Breast epithelium (tissue), 3 donors: ENCODE measurements at regions not wholly inside any gene's neighbourhood (a gene's known extent, or its start where the extent isn't known, plus 50 kb on each side); places are given as distances from the start of the nearest gene placed in this dataset.

ENCODE experiments used
- CTCF ChIP-seq, 3 donors: fragments of 450-650 bp; IDR thresholded peaks; one replicate each; pipeline ENCODE4 v1.5.1; 2016 to 2017; ENCODE audit warnings: antibody characterized with exemption in 3 of 3, mild to moderate bottlenecking in 3 of 3, moderate library complexity in 3 of 3
- POLR2A ChIP-seq: fragments of 450-650 bp; IDR thresholded peaks from one replicate; pipeline ENCODE4 v1.6.1; 2016; ENCODE audit warnings: antibody characterized with exemption, mild to moderate bottlenecking, moderate library complexity
- POLR2AphosphoS5 ChIP-seq, 3 donors: sonication (generic); formaldehyde crosslinking; IDR thresholded peaks; one replicate each; pipeline ENCODE4 v1.6.1; 2017; ENCODE audit warnings: antibody characterized with exemption in 3 of 3

DNA sequence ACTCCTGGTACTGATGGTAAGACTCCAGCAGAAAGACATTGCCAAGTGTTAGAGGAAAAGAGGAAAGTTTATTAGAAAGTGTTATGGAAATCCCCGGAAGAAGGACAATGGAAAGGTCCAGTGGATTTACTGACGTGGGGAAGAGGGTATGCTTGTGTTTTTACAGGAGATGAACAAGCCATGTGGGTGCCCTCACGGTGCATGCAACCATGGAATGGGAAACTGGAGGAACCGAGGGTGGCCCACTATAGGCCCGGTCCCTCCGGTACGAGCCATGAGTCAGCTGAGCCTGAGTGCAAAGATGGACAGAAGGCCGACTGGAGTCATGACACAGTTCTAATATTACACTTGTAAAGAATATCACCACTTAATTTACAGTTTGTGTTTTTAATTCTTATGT lies 123.3 kb upstream of the ZCCHC13 start:
- TF ChIP-seq POLR2A (no peak), CTCF (IDR thresholded peaks at IDR 0.05) (no peak), POLR2AphosphoS5 (IDR thresholded peaks at IDR 0.05) (no peak)
